ENCODE measurements at regions not wholly inside any gene's neighbourhood (a gene's known extent, or its start where the extent isn't known, plus 50 kb on each side); places are given as distances from the start of the nearest gene placed in this dataset.
"Not testable (repeated sequence)": the region's sequence is repeated elsewhere in the genome, so short reads cannot be mapped to it uniquely, and the experiment has no call there.

- no peak for TF ChIP-seq CTCF (IDR thresholded peaks at IDR 0.05; ENCODE audit: control insufficient read depth, insufficient read depth, low read depth, low read length, missing control alignments)
- no peak overlapping the region for H3K4me3 ChIP-seq (ENCODE audit: control insufficient read depth, low read depth, low read length)
- no peak for DNase-seq (ENCODE audit: low read depth)
Observed at GRCh38 chr7:104264285-104264684, 56.5 kb upstream of the ORC5 start.

DNA sequence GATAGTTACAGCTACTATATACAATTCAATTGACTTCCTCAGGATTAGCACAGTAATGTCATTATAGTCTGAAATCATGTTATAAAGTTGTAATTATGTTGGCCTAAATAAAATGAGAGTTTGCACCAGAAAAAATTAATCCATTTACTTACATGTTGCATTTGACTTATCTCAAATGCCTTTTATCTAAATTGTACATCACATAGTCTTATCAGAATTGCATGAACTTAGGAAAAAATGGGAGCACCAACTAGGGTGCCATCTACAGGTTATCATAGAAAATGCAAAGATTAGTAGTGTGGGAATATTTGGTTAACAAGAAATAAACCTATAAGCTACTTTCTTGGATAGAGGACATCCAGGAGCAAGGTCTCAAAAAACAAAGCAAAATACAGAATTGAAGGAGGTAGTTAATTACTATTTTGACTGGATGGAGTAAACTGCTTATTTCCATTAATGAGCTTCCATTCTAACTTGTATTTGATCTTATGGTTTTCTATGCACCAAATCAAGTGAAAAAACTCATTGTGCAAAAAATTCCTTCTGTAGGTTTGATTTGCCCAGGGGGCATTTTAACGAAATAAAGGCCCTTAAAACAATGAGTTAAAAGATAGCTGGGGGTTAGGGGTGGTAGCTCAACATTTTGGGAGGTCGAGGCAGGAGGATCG is 60.0 kb upstream of the ORC5 start:
- no peak for DNase-seq (ENCODE audit: low read depth)
- H3K4me3 ChIP-seq (ENCODE audit: control insufficient read depth, low read depth, low read length), result no peak overlapping the region
- peak; percentile 50 for TF ChIP-seq CTCF (IDR thresholded peaks at IDR 0.05; ENCODE audit: control insufficient read depth, insufficient read depth, low read depth, low read length, missing control alignments)

DNA sequence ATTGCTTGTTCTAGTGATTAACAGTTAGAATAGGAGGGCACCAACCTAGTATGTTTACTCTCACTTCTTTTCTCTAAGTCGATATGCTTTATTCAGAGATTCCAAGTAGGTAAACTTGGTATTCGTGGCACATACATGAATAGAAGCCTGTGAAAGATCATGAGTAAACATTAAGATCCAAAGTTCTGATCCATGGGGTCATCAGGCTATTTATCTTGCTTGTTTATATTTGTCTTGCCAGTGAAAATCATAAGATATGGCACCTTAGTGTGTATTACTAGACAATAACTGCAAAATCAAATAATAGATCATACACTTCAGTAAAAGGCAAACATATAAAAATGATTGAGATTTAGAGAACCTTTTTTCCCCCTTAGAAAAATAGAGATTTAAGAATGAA is 56.5 kb upstream of the LHFPL3 start:
- no peak for TF ChIP-seq CTCF (IDR thresholded peaks at IDR 0.05; ENCODE audit: control insufficient read depth, insufficient read depth, low read depth, low read length, missing control alignments)
- DNase-seq (ENCODE audit: low read depth), result no peak

DNA sequence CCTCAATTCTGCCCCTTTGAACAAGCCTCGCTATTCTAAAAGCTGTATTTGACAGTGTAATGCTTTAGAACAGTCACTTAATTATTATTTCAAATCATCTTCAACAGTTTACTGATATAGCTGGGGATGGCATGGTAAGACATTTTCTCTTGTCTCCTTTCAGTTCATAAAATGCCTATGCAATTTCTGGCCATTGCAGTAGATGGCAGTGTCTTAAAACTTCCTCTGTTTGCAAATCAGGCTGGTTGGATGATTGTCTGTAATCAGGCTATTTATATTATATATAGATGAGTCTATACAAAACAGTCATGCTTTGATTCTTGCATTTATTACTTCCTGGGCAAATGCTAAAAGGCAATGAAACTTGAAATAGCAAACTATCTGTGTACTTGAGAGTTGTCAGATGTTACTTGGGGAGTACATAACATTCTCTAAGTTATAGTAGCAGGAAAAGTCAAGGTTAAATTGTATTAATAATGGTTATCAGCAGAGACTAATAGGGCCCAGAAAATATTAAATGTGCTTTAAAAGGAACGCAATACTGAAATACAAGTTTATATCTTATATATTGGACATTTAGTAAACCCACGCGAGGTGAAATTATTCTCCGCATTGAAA is 55.5 kb upstream of the LHFPL3 start:
- peak; percentile 61 for TF ChIP-seq CTCF (IDR thresholded peaks at IDR 0.05; ENCODE audit: control insufficient read depth, insufficient read depth, low read depth, low read length, missing control alignments)
- DNase-seq (ENCODE audit: low read depth), result peak; percentile 17
- H3K4me3 ChIP-seq (ENCODE audit: control insufficient read depth, low read depth, low read length), result no peak overlapping the region

More for the DNA sequence above, 56.5 kb upstream of the LHFPL3 start:
- no peak overlapping the region for H3K4me3 ChIP-seq (ENCODE audit: control insufficient read depth, low read depth, low read length)

- H3K4me3 ChIP-seq (ENCODE audit: control insufficient read depth, low read depth, low read length), result no peak overlapping the region
- no peak for DNase-seq (ENCODE audit: low read depth)
- TF ChIP-seq CTCF (IDR thresholded peaks at IDR 0.05; ENCODE audit: control insufficient read depth, insufficient read depth, low read depth, low read length, missing control alignments), result no peak
Observed at GRCh38 chr7:104275900-104276299, 52.5 kb upstream of the LHFPL3 start.

DNA sequence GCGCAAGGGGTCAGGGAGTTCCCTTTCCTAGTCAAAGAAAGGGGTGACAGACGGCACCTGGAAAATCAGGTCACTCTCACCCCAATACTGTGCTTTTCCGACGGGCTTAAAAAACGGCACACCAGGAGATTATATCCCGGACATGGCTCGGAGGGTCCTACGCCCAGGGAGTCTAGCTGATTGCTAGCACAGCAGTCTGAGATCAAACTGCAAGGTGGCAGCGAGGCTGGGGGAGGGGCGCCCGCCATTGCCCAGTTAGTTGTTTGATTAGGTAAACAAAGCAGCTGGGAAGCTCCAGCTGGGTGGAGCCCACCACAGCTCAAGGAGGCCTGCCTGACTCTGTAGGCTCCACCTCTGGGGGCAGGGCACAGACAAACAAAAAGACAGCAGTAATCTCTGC is 51.7 kb upstream of the LHFPL3 start:
- not testable (repeated sequence) for DNase-seq (ENCODE audit: low read depth); H3K4me3 ChIP-seq (ENCODE audit: control insufficient read depth, low read depth, low read length)
